ENCODE measurements at regions not wholly inside any gene's neighbourhood (a gene's known extent, or its start where the extent isn't known, plus 50 kb on each side); places are given as distances from the start of the nearest gene placed in this dataset.

- TF ChIP-seq CTCF (IDR thresholded peaks at IDR 0.05): no peak
- no peak for TF ChIP-seq POLR2A (IDR thresholded peaks at IDR 0.05)
These were observed 274.4 kb upstream of the RAB6C start for GRCh38 chr2:129705085-129705484.

All from lower leg skin (tissue), 3 donors.